Suprapubic skin (tissue), 4 donors: ENCODE measurements at regions not wholly inside any gene's neighbourhood (a gene's known extent, or its start where the extent isn't known, plus 50 kb on each side); places are given as distances from the start of the nearest gene placed in this dataset.

Experiments
- DNase-seq, 2 donors: peaks; one replicate each; pipeline ENCODE4 v3.0.0-alpha.2; 2019; ENCODE audit warnings: low spot score in 2 of 2
- H3K27ac ChIP-seq: fragments of 200-600 bp; sonication (generic); one replicate; pipeline ENCODE4 v1.5.1; 2019
- H3K27me3 ChIP-seq: fragments of 200-600 bp; sonication (generic); one replicate; pipeline ENCODE4 v1.5.1; 2019
- H3K36me3 ChIP-seq: fragments of 200-600 bp; sonication (generic); one replicate; pipeline ENCODE4 v1.5.1; 2019
- H3K4me1 ChIP-seq: fragments of 200-600 bp; sonication (generic); one replicate; pipeline ENCODE4 v1.5.1; 2019
- H3K4me3 ChIP-seq: fragments of 200-600 bp; sonication (generic); one replicate; pipeline ENCODE4 v1.5.1; 2019; ENCODE audit warnings: mild to moderate bottlenecking
- H3K9me3 ChIP-seq: fragments of 200-600 bp; sonication (generic); one replicate; pipeline ENCODE4 v1.5.1; 2019
- CTCF ChIP-seq, 2 donors: fragments of 200-600 bp in 1 of 2; fragments of 450-650 bp in 1 of 2; sonication (generic) in 1 of 2; IDR thresholded peaks; one replicate each; pipeline ENCODE4 v1.5.1; 2016 to 2019; ENCODE audit warnings: antibody characterized with exemption in 2 of 2, mild to moderate bottlenecking in 1 of 2, moderate library complexity in 1 of 2
- EP300 ChIP-seq: sonication (generic); formaldehyde crosslinking; IDR thresholded peaks from one replicate; pipeline ENCODE4 v1.6.1; 2017; ENCODE audit warnings: antibody characterized with exemption
- POLR2A ChIP-seq, 2 donors: fragments of 450-650 bp; IDR thresholded peaks; one replicate each; pipeline ENCODE4 v1.6.1; 2017; ENCODE audit warnings: antibody characterized with exemption in 2 of 2, mild to moderate bottlenecking in 2 of 2, moderate library complexity in 2 of 2
- POLR2AphosphoS5 ChIP-seq, 3 donors: sonication (generic); formaldehyde crosslinking; IDR thresholded peaks; one replicate each; pipeline ENCODE4 v1.6.1; 2017; ENCODE audit warnings: antibody characterized with exemption in 3 of 3
- WGBS: methylation state at CpG from one replicate; pipeline ENCODE4 v1.1.5; 2018; 5-methylcytosine and 5-hydroxymethylcytosine counted together

DNA sequence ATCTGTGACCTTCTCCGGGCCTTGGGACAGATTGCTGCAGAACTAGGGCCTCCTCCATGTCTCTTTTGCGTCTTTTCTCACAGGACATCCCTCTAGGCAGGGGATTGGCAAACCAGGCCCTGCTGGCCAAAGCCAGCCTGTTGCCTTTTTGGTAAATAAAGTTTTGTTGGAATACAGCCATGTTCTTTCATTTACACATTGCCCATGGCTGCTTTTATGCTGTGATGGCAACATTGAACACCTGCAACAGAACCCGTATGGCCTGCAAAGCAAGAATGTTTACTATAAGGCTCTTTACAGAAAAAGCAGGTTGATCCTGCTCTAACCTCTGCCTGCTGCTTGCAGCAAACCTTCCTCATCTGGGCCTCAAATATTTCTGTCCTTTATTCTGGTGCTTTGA is 56.8 kb upstream of the B3GAT1 start:
- no peak overlapping the region for H3K4me3 ChIP-seq
- no peak overlapping the region for H3K27ac ChIP-seq
- no peak for DNase-seq
- TF ChIP-seq POLR2A (IDR thresholded peaks at IDR 0.05) (no peak), CTCF (IDR thresholded peaks at IDR 0.05) (no peak), POLR2AphosphoS5 (IDR thresholded peaks at IDR 0.05) (no peak), EP300 (no peak)
- no peaks in the 10 kb centered on the region for H3K36me3 ChIP-seq
- no peaks in the 10 kb centered on the region for H3K9me3 ChIP-seq
- WGBS, result 76% methylated on average over 3 of the region's 3 CpGs
- H3K4me1 ChIP-seq, result peaks cover 4% of the 10 kb centered on the region
- H3K27me3 ChIP-seq, result peaks cover 56% of the 10 kb centered on the region

DNA sequence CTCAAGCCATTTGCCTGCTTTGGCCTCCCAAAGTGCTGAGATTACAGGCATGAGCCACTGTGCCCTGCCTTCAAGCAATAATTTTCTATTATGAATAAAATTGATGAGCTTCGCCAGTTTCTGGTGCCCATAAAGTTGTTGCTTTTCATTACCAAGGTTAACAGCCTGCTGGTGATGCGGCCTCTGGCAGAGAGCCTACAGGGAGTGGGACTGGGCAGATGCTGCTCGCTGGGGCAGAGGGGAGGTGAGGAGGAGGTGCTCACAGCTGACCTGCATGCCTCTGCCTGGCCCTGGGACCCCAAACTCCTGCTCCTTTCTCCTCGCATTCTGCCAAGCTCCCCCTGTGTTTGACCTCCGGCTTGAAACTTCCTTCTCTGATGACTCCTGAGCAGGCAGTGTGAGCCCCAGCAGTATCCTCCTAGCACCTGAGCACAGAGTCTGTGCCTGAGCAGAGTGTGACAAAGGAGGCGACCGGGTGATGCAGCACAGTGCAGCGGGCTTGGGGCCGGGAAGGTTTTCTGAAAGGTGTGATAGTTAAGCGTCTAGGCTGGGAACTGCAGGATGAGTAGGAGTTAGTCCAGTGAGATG is 56.1 kb upstream of the B3GAT1 start:
- H3K4me1 ChIP-seq, result peaks cover 4% of the 10 kb centered on the region
- no peak for DNase-seq
- TF ChIP-seq CTCF (IDR thresholded peaks at IDR 0.05) (no peak), EP300 (no peak), POLR2AphosphoS5 (IDR thresholded peaks at IDR 0.05) (no peak), POLR2A (IDR thresholded peaks at IDR 0.05) (no peak)
- no peak overlapping the region for H3K4me3 ChIP-seq
- H3K9me3 ChIP-seq, result no peaks in the 10 kb centered on the region
- H3K27ac ChIP-seq, result no peak overlapping the region
- no peaks in the 10 kb centered on the region for H3K36me3 ChIP-seq
- peaks cover 54% of the 10 kb centered on the region for H3K27me3 ChIP-seq
- 81% methylated on average over 10 of the region's 10 CpGs for WGBS

DNA sequence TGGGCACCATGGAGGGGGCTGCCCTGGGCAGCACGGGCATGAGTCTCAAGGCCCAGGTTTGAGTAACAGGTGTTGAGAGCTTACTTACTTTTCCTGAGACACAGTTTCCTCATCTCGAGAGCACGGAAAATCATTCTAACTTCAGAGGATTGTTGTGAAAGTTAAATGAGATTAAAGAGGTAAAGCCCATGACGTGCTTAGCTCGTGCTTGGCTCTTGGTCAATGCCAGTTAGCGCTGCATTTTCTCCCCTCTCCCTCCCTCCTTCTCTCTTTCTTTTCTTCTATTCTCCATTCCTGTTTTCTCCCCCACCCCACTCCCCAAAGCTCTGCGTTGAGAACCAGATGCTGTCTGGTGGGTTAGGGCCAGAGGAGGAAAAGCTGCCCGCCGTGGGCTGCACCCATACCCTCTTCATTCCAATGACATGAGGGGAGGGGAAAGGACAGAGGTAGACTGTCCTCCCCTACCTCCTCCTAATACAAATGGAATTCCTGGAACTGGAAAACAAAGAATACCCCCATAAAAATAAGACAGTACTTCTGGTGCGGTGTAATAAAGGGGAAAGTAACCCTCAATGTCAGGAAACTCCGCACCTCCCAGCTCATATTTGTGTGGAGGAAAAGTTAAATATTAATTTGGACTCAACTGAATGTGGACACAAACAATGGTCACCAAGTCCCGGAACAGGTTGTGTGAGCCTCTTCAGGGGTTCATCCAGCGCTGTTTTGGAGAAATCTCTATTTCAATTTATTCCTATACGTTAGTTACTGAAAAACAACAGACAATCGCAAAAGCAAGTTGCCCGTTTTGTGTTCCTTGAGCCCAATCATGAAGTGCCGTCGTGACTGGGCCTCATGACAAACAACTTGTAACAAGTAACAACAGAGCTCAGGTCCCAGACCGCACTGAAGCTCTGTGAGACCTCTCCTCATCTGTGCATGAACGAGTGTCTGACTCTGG is 54.8 kb upstream of the B3GAT1 start:
- peaks cover 4% of the 10 kb centered on the region for H3K4me1 ChIP-seq
- DNase-seq, result no peak
- H3K9me3 ChIP-seq, result no peaks in the 10 kb centered on the region
- H3K27me3 ChIP-seq, result peaks cover 45% of the 10 kb centered on the region
- H3K27ac ChIP-seq, result no peak overlapping the region
- WGBS, result 75% methylated on average over 20 of the region's 20 CpGs
- no peak for TF ChIP-seq EP300
- no peak for TF ChIP-seq CTCF (IDR thresholded peaks at IDR 0.05)
- no peak for TF ChIP-seq POLR2AphosphoS5 (IDR thresholded peaks at IDR 0.05)
- TF ChIP-seq POLR2A (IDR thresholded peaks at IDR 0.05), result no peak
- H3K36me3 ChIP-seq, result no peaks in the 10 kb centered on the region
- H3K4me3 ChIP-seq, result no peak overlapping the region

GRCh38 chr11:134466156-134466555 is 54.1 kb upstream of the B3GAT1 start:
- Histone ChIP-seq H3K4me1 (peaks cover 4% of the 10 kb centered on the region), H3K27me3 (peaks cover 39% of the 10 kb centered on the region), H3K27ac (no peak overlapping the region), H3K36me3 (no peaks in the 10 kb centered on the region), H3K4me3 (no peak overlapping the region), H3K9me3 (no peaks in the 10 kb centered on the region)
- WGBS, result 14% methylated on average over 10 of the region's 15 CpGs
- no peak for TF ChIP-seq POLR2AphosphoS5 (IDR thresholded peaks at IDR 0.05)
- DNase-seq, result no peak

DNA sequence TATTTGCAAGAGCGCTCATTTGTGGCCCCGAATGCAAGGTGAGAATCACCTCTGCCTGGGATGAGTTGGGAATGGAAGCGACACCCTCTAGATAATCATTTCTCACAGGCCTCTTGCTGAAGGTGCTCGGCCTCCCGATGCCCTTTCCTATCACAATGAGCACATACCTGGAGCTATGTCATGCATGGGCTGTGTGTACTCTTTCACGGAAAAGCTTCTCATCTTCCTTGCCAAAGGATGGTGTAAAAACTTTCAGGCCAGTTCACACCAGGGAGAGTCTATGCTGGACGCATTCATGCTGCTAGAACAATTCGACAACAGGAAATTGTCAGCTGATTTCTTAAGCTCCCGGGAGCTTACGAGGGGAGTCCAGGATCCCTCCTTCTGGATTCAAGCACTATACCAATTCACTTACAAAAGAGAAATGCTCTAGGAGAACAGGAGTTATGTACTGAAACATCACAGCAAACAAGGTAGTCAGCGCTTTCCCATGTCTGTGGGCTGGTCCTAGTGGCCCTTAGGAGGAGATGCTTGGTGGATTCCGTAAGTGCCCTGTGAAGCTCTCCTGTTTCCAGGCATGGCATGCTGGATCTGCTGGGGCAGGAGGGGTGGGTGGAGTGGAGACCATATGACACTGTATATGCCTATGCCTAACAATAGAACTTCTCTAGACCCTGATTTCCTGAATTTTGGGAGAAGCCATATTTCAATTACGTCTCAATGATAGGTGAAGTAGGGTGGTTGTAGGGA is 53.1 kb upstream of the B3GAT1 start:
- Histone ChIP-seq H3K27ac (no peak overlapping the region), H3K36me3 (no peaks in the 10 kb centered on the region), H3K4me3 (no peak overlapping the region), H3K4me1 (peaks cover 4% of the 10 kb centered on the region), H3K9me3 (no peaks in the 10 kb centered on the region), H3K27me3 (peaks cover 35% of the 10 kb centered on the region)
- TF ChIP-seq CTCF (IDR thresholded peaks at IDR 0.05), result no peak
- TF ChIP-seq EP300, result no peak
- TF ChIP-seq POLR2A (IDR thresholded peaks at IDR 0.05), result no peak
- no peak for TF ChIP-seq POLR2AphosphoS5 (IDR thresholded peaks at IDR 0.05)
- DNase-seq, result no peak
- WGBS, result 78% methylated on average over 13 of the region's 13 CpGs
